Fibroblast of the aortic adventitia (primary cell): ENCODE measurements at regions not wholly inside any gene's neighbourhood (a gene's known extent, or its start where the extent isn't known, plus 50 kb on each side); places are given as distances from the start of the nearest gene placed in this dataset.

Experiments
- DNase-seq: peaks from one replicate; pipeline ENCODE4 v3.0.0-alpha.2; 2010; ENCODE audit warnings: low read depth
- H3K4me3 ChIP-seq: 2 replicates; pipeline ENCODE4 v1.5.1; 2011; ENCODE audit warnings: low read depth, mild to moderate bottlenecking, control low read depth, low read length, moderate library complexity
- TF ChIP-seq, protein P1 (sequence below): IDR thresholded peaks from 2 replicates; pipeline ENCODE4 v1.5.1; 2011; ENCODE audit warnings: mild to moderate bottlenecking, low read length, control low read depth, inconsistent platforms; ENCODE audit not compliant: insufficient read depth

DNA sequence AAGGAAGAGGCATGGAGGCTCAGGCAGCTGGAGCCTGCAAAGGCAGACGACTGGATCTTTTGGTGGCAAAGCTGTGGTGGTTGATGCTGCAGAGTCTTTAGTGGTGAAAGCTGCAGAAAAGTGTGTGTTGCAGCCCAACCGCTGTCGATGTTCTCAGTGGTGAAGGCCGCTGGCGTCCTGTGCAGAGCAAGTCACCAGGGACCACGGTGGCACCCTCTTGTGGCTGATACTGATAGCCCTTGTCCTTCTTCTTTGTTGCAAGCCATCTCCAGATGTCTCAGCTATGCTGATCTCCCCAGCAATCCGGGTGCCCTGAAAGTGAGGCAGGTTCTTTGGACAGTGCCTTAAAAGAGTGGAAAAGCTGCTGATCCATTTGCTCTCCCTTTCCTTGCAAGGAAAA lies 610.9 kb upstream of the PCDH9 start:
- TF ChIP-seq, protein P1, sequence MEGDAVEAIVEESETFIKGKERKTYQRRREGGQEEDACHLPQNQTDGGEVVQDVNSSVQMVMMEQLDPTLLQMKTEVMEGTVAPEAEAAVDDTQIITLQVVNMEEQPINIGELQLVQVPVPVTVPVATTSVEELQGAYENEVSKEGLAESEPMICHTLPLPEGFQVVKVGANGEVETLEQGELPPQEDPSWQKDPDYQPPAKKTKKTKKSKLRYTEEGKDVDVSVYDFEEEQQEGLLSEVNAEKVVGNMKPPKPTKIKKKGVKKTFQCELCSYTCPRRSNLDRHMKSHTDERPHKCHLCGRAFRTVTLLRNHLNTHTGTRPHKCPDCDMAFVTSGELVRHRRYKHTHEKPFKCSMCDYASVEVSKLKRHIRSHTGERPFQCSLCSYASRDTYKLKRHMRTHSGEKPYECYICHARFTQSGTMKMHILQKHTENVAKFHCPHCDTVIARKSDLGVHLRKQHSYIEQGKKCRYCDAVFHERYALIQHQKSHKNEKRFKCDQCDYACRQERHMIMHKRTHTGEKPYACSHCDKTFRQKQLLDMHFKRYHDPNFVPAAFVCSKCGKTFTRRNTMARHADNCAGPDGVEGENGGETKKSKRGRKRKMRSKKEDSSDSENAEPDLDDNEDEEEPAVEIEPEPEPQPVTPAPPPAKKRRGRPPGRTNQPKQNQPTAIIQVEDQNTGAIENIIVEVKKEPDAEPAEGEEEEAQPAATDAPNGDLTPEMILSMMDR = no peak
- DNase-seq = no peak
- no peak overlapping the region for H3K4me3 ChIP-seq

DNA sequence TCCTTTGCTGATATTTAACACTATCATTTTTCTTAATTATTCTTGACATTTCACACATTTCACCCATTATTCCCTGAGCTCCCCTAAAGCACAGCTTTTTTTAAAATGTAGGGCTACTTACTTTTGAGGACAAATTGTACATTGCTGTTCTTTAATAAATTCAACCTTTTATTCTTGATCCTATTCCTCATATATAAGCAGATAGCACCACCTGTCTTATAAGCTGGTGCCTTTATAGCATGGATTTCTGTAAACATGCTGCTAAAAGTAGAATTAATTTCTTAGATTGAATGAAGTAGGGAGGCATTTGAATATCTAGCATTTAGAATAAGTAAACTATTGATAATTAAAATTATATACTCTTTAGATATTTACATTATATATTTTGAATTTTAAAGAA lies 603.4 kb upstream of the PCDH9 start:
- no peak overlapping the region for H3K4me3 ChIP-seq
- TF ChIP-seq, protein P1 = no peak
- DNase-seq = no peak

DNA sequence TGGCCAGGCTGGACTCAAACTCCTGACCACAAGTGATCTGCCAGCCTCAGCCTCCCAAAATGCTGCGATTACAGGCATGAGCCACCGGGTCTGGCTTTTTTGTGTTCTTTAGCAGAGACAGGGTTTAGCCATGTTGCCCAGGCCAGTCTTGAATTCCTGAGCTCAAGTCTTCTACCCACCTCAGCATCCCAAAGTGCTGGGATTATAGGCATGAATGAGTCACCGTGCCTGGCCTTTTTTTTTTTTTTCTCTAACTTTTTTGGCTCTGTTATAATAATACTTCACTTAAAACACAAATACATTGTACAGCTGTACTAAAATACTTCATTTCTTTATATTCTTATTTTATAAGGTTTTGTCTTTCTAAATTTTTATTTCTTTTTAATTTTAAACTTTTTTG lies 599.5 kb upstream of the PCDH9 start:
- no peak for DNase-seq
- TF ChIP-seq, protein P1 = no peak
- no peak overlapping the region for H3K4me3 ChIP-seq

DNA sequence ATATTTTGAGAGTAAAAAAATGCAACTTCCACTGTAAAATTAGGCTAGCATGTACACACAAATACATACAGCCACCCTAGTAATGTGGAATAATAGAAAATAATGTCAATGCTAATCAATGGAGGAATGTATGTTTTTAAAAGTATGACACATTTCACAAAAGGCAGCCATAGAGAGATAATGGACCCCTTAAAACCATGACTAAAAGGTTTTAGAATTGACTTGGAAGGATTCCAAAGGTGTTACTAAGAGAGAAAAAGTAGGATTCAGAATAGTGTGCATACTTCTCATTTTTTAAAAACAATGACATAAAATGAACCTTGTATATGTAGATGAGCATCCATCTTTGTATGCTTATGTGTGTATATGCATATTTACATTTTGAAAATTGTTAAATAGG lies 597.9 kb upstream of the PCDH9 start:
- TF ChIP-seq, protein P1 = no peak
- no peak for DNase-seq

DNA sequence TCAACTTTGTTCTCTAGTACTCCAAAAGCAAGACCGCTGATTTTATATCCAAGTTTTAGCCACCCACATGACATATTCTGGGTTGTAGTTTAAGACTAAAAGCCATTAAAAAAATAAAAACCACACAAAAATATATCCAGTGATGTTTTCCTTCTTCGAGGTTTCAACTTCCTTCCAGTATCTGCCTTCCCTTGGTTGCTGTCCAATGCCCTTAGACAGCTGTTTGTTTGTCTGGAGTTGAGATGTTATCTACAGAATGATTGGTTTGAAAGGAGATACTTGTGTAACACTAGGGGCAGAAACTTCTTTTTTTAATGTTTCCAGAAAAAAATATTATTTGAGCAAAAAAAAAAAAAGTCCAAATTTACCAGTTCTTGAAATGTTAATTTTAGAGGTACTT lies 591.5 kb upstream of the PCDH9 start:
- DNase-seq = no peak
- TF ChIP-seq, protein P1 = no peak
- H3K4me3 ChIP-seq = no peak overlapping the region

More for the DNA sequence above, 597.9 kb upstream of the PCDH9 start:
- H3K4me3 ChIP-seq = no peak overlapping the region

DNA sequence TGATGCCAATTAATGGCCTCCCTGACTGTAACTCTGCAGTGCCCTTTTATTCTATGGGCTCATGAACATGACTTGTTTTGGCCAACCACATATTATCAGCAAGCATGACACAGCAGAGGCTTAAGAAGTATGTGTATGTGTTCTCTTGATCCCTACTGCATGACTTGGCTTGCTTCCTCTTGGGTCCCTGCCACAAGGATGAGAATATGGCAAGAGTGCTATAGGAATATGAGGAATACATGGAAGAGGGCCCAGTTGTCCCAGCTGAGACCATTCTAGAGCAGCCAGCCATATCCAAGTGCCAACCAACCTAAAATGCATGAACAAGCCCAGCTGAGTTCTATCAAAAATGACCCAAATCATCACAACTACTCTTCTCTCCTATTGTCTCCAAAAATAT lies 576.7 kb upstream of the PCDH9 start:
- DNase-seq = no peak
- TF ChIP-seq, protein P1 = no peak

DNA sequence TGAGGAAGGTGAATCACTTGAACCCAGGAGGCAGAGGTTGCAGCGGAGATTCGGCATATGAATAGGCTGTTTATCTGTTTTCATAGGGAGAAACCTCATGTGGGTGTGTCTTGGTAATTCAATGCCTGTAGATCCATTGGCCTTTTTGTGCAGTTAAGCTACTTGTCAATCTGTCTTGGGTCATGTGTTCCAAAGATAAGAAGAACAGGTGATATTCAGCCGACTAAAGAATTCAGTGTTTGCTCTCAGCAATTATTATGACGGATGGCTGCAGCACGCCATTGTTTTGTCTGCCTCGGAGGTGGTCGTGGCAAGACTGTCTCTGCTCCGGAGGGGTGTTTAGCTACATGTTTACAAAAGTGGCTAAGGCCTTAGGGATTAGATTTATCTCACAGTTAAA lies 573.0 kb upstream of the PCDH9 start:
- no peak overlapping the region for H3K4me3 ChIP-seq
- DNase-seq = no peak
- TF ChIP-seq, protein P1 = no peak

More for the DNA sequence above, 576.7 kb upstream of the PCDH9 start:
- no peak overlapping the region for H3K4me3 ChIP-seq
